ENCODE measurements at regions not wholly inside any gene's neighbourhood (a gene's known extent, or its start where the extent isn't known, plus 50 kb on each side); places are given as distances from the start of the nearest gene placed in this dataset.
A peak's percentile ranks its signal among the peaks of the same experiment; 100 is the strongest.
"Not testable (repeated sequence)": the region's sequence is repeated elsewhere in the genome, so short reads cannot be mapped to it uniquely, and the experiment has no call there.

DNA sequence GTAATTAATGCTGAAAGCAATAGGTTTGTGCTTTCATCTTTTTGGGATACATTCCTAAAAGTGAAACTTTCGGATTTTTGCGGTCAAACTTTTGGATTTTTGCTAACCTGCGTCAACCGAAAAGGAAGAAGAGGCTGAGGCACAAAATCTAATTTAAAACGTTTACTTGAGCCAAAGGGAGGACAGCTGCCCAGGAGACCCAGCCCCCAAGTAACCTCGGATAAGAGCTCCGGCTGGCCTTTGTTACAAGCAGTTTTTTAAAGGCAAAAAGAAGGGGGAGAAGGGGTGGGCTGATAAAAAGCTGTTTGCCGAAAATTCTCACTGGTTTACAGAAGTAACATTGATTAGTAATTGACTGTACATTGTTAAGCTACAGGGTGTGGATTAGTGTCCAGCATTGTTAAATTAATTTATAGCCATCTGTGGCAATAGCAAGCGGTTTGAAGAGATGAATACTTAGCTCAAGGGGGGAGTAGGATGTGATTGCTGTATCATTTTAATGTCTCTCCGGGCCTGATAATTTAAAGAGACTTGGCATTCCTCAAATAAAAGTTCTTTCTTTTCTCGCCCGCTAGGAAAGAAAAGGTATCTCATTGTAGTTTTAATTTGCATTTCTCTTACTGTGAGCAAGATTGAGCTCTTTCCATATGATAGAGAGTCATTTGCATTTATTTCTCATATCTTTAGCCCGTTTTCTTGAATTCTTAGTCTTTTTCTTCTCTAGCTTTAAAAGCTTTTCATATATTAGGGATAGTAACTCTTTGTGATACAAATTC lies 59.1 kb upstream of the USP9X start:
- TF ChIP-seq, protein P1, sequence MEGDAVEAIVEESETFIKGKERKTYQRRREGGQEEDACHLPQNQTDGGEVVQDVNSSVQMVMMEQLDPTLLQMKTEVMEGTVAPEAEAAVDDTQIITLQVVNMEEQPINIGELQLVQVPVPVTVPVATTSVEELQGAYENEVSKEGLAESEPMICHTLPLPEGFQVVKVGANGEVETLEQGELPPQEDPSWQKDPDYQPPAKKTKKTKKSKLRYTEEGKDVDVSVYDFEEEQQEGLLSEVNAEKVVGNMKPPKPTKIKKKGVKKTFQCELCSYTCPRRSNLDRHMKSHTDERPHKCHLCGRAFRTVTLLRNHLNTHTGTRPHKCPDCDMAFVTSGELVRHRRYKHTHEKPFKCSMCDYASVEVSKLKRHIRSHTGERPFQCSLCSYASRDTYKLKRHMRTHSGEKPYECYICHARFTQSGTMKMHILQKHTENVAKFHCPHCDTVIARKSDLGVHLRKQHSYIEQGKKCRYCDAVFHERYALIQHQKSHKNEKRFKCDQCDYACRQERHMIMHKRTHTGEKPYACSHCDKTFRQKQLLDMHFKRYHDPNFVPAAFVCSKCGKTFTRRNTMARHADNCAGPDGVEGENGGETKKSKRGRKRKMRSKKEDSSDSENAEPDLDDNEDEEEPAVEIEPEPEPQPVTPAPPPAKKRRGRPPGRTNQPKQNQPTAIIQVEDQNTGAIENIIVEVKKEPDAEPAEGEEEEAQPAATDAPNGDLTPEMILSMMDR (IDR thresholded peaks at IDR 0.05) = no peak
- Mint-ChIP-seq H3K4me3 (ENCODE audit: unreplicated experiment) (no peak overlapping the region), H3K4me1 (ENCODE audit: low read depth) (peaks cover 23% of the 10 kb centered on the region), H3K36me3 (ENCODE audit: low read depth) (no peaks in the 10 kb centered on the region), H3K9me3 (ENCODE audit: low read depth) (peaks cover 9% of the 10 kb centered on the region), H3K27ac (ENCODE audit: unreplicated experiment) (no peak overlapping the region), H3K27me3 (ENCODE audit: low read depth) (no peaks in the 10 kb centered on the region)
- DNase-seq (ENCODE audit: low spot score) = no peak

DNA sequence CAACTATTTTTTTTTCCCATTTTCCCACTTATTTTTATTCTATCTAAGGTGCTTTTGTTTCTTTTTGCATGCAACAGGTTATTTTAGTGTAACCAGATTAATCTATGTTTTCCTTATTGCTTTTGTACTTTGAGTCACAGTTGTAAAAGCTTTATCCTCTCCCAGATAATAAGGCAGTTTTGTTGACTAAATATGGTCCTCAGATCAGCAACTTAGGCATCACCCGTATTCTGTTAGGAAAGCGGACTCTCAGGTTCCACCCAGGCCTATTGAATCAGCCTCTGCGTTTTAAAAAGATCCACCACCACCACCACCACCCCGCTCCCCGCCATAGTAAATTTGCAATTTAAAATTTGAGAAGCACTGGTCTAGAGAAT lies 58.6 kb upstream of the USP9X start:
- Mint-ChIP-seq H3K9me3 (ENCODE audit: low read depth) (peaks cover 9% of the 10 kb centered on the region), H3K27ac (ENCODE audit: unreplicated experiment) (peak overlapping the region; percentile 13), H3K4me3 (ENCODE audit: unreplicated experiment) (no peak overlapping the region), H3K4me1 (ENCODE audit: low read depth) (peaks cover 23% of the 10 kb centered on the region), H3K27me3 (ENCODE audit: low read depth) (no peaks in the 10 kb centered on the region), H3K36me3 (ENCODE audit: low read depth) (no peaks in the 10 kb centered on the region)
- no peak for DNase-seq (ENCODE audit: low spot score)
- TF ChIP-seq, protein P1 (IDR thresholded peaks at IDR 0.05) = no peak

DNA sequence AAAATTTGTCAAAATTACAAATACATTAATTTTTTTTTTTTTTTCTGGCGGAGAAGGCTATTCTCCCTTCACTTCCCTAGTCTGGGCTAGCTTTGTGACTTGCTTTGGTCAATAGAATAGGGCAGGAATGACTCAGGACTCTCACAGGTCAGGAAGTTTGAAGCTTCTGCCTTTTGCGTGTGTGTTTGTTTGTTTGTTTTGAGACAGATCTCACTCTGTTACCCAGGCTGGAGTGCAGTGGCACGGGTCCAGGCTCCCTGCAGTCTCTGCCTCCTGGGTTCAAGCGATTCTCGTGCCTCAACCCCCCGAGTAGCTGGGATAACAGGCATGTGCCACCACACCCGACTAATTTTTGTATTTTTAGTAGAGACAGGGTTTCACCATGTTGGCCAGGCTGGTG lies 55.9 kb upstream of the USP9X start:
- H3K27me3 Mint-ChIP-seq (ENCODE audit: low read depth) = no peaks in the 10 kb centered on the region
- DNase-seq (ENCODE audit: low spot score) = no peak

DNA sequence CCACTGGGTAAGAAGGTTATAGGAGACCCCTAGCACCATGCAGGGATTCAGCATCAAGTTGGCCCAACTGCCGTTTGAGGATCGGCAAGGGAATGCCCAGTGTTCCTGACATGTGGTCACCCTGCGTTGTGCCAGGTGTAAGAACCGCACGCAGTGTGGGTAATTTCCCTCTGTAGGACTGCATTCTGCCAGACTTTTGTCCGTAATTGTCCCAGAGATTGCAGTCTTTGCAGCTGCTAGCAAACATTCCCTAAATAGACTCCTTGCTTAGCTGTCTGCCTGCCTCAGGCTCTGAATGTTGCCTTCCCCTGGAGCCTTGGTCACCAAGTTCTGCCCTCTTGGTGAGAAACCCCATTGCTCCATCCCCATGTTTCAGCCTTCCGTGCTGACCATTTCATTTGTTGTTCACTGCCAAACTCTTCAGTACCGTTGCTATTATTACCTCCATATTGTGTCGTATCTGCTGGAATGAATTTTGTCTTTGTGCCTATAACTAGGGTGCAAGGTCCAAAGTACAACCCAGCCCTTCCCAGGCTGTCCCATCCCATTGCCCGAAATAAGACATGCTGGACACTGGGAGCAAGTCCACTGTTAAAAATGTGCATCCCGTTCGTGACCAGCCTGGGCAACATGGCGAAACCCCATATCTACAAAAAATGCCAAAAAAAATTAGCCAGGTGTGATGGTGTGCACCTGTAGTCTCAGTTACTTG lies 53.8 kb upstream of the USP9X start:
- no peak for DNase-seq (ENCODE audit: low spot score)
- H3K27ac Mint-ChIP-seq (ENCODE audit: unreplicated experiment) = no peak overlapping the region
- no peak overlapping the region for H3K4me3 Mint-ChIP-seq (ENCODE audit: unreplicated experiment)
- H3K36me3 Mint-ChIP-seq (ENCODE audit: low read depth) = no peaks in the 10 kb centered on the region
- no peaks in the 10 kb centered on the region for H3K9me3 Mint-ChIP-seq (ENCODE audit: low read depth)
- no peaks in the 10 kb centered on the region for H3K27me3 Mint-ChIP-seq (ENCODE audit: low read depth)
- peaks cover 16% of the 10 kb centered on the region for H3K4me1 Mint-ChIP-seq (ENCODE audit: low read depth)
- TF ChIP-seq, protein P1 (IDR thresholded peaks at IDR 0.05) = no peak

More for the DNA sequence above, 55.9 kb upstream of the USP9X start:
- Mint-ChIP-seq H3K27ac (ENCODE audit: unreplicated experiment) (no peak overlapping the region), H3K36me3 (ENCODE audit: low read depth) (no peaks in the 10 kb centered on the region), H3K4me3 (ENCODE audit: unreplicated experiment) (no peak overlapping the region), H3K4me1 (ENCODE audit: low read depth) (peaks cover 23% of the 10 kb centered on the region), H3K9me3 (ENCODE audit: low read depth) (peaks cover 1% of the 10 kb centered on the region)
- TF ChIP-seq, protein P1 (IDR thresholded peaks at IDR 0.05) = no peak

DNA sequence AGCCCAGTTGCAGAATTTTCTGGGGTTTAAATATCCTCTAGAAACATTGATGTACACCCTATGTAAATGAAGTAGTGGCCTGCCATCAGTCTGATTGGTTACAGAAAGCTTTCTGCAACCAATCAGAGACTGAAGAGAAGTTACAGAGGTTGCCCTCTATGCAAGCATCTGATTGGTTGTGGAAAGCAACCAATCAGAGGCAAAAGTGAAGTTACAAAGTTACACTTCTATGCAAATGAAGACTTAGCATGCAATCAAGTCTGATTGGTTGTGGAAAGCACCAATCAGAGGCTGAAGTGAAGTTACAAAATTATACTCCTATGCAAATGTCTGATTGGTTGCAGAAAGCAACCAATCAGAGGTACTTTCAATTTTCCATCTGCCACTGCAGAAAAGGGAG lies 51.9 kb upstream of the USP9X start:
- Mint-ChIP-seq H3K4me1 (ENCODE audit: low read depth) (no peaks in the 10 kb centered on the region), H3K27me3 (ENCODE audit: low read depth) (no peaks in the 10 kb centered on the region), H3K27ac (ENCODE audit: unreplicated experiment) (no peak overlapping the region), H3K4me3 (ENCODE audit: unreplicated experiment) (no peak overlapping the region), H3K9me3 (ENCODE audit: low read depth) (no peaks in the 10 kb centered on the region), H3K36me3 (ENCODE audit: low read depth) (no peaks in the 10 kb centered on the region)
- TF ChIP-seq, protein P1 (IDR thresholded peaks at IDR 0.05) = no peak
- no peak for DNase-seq (ENCODE audit: low spot score)

DNA sequence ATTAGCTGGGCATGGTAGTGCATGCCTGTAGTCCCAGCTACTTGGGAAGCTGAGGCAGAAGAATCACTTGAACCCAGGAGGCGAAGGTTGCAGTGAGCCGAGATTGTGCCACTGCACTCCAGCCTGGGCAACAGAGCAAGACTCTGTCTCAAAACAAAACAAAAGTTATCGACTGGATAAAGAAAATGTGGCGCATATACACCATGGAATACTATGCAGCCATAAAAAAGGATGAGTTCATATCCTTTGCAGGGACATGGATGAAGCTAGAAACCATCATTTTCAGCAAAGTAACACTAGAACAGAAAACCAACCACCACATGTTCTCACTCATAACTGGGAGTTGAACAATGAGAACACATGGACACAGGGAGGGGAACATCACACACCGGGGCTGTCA lies 50.3 kb upstream of the USP9X start:
- not testable (repeated sequence) for H3K9me3 Mint-ChIP-seq (ENCODE audit: low read depth); H3K27ac Mint-ChIP-seq (ENCODE audit: unreplicated experiment); H3K36me3 Mint-ChIP-seq (ENCODE audit: low read depth)

More for the DNA sequence above, 50.3 kb upstream of the USP9X start:
- DNase-seq (ENCODE audit: low spot score); H3K4me3 Mint-ChIP-seq (ENCODE audit: unreplicated experiment); H3K27me3 Mint-ChIP-seq (ENCODE audit: low read depth); H3K4me1 Mint-ChIP-seq (ENCODE audit: low read depth): not testable (repeated sequence)

Measured in chondrocyte (in vitro differentiated cells).